ENCODE measurements at regions not wholly inside any gene's neighbourhood (a gene's known extent, or its start where the extent isn't known, plus 50 kb on each side); places are given as distances from the start of the nearest gene placed in this dataset.
"Not testable (repeated sequence)": the region's sequence is repeated elsewhere in the genome, so short reads cannot be mapped to it uniquely, and the experiment has no call there.

DNA sequence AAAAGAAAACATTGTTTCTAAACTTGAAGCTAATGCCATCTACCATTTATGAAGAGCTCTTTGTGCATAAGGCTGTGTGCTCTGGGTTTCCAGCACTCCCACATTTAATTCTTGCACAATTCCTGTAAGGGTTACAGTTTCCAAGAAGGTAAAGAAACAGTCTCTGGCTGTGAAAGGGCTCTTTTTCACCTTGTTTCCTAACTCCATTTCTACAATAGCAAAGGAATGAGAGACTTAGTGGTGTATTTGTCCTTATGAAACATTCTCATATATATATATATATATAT, 196.9 kb downstream of the SPATA31A7 start:
- TF ChIP-seq, protein P1, sequence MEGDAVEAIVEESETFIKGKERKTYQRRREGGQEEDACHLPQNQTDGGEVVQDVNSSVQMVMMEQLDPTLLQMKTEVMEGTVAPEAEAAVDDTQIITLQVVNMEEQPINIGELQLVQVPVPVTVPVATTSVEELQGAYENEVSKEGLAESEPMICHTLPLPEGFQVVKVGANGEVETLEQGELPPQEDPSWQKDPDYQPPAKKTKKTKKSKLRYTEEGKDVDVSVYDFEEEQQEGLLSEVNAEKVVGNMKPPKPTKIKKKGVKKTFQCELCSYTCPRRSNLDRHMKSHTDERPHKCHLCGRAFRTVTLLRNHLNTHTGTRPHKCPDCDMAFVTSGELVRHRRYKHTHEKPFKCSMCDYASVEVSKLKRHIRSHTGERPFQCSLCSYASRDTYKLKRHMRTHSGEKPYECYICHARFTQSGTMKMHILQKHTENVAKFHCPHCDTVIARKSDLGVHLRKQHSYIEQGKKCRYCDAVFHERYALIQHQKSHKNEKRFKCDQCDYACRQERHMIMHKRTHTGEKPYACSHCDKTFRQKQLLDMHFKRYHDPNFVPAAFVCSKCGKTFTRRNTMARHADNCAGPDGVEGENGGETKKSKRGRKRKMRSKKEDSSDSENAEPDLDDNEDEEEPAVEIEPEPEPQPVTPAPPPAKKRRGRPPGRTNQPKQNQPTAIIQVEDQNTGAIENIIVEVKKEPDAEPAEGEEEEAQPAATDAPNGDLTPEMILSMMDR (IDR thresholded peaks at IDR 0.05) = not testable (repeated sequence)
- TF ChIP-seq POLR2A (IDR thresholded peaks at IDR 0.05) = not testable (repeated sequence)
